NCI-H1930 (cell line): ENCODE measurements at regions not wholly inside any gene's neighbourhood (a gene's known extent, or its start where the extent isn't known, plus 50 kb on each side); places are given as distances from the start of the nearest gene placed in this dataset.

Source experiments
- DNase-seq, 2 experiments: peaks; one replicate each; lab custom pipeline; 2025; lab: John Stamatoyannopoulos, UW

DNA sequence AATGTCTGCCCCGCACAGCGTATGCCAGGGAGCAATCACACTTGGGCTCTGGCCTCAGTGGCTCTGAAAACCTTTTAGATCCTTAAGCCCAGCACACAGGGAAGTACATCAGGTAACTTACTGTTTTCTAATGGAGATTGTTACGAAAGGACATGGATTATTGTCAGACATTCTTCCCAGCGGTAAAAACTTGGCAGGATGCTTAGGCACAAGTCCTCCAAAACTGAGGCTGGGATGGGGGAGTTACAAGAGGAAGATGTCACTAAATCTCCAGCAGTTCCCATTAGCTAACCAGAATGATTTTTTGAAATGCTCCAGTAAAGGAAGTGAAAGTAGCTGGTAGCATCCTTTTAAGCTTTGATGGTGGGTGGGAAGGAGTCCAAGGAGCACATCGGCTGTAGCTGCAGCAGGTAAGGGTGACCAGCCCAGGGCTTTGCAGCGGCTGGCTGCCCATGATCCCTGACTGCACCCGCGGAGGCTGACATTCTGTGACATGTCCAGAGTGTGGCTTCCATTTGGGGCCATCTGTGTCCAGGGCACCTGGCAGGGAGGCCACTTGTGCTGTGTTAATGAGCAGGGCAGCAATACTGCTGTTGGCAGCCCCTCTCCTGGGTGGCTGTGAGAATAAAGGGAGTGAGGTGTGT is 165.8 kb downstream of the GADD45G start:
- DNase-seq, result no peak

DNA sequence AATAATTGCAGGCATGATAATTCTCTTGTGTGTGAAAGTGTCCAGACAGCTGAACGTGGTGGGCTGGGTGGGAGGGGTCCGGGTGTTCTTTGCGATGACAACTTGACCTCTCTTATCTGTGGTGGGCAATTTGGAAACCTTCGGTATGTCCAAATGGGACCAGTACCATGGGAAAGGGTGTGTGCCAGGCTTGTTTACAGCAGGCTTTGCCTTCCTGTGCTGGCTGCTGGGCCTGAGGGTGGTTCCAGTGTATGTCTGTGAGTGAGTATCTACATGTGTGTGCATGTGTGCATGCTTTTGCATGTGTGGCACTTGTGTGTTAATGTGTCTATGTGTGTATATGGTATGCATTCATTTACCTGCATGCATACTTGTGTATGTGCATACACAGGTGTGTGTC is 166.4 kb downstream of the GADD45G start:
- no peak for DNase-seq

DNA sequence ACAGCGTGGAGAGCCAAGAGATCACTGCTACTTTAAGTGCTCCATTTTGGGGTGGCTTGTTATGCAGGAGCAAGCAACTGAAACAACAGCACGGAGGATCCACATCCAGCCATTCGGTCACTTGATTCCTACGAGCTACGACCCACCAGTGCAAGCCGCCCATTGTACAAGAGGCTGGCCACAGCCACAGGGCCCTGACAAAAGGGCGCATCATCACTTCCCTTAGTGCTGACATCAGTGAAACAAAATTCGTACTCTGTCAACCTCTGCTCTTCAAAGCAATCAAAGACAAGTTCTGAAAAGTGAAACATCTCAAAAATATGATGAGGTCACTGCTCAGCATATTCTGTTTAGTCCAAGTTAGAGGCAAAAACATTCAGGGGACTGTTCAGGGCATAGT is 168.4 kb downstream of the GADD45G start:
- DNase-seq, result no peak

DNA sequence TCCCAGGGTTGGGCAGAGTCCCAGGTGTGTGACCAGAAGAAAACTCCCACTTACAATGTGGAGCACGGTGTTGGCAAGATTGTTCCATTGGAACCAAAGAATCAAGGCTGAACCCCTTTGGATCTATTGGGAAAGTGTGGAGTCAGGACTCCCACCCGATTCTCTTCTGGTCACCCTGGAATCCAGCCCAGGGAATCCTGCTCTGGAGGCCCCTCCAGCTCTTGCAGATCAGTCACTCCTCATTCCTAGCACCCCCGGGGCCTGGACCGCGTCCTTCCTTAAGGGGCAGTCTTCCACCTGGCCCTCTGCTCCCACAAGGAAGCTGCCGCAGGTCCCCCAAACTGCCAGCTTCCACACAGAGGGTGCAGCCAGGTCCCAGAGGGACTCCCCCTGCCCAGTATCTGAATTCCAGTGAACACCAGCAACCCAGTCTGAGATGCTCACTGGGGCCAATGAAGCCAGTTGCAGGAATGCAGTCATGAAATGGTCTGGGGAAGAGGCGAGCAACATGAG is 170.1 kb downstream of the GADD45G start:
- no peak for DNase-seq

DNA sequence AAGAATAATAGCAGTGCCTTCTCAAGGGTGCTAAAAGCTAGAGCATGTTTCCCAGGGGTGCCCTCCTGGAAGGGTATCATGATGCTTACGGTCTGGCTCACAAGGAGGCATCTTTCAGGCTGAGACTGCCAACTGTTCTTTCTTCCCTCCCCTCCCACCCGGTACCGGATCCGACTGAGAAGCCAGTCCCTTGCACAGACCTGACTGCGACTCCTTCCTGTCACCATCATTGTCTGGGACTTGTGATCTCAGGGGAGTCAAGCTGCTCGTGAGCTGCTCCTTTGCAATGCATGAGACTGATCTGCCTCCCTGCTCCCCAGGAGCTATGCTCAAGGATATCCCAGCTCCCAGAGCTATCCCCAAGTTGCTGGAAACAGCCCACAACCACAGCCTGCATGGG is 170.8 kb downstream of the GADD45G start:
- no peak for DNase-seq

DNA sequence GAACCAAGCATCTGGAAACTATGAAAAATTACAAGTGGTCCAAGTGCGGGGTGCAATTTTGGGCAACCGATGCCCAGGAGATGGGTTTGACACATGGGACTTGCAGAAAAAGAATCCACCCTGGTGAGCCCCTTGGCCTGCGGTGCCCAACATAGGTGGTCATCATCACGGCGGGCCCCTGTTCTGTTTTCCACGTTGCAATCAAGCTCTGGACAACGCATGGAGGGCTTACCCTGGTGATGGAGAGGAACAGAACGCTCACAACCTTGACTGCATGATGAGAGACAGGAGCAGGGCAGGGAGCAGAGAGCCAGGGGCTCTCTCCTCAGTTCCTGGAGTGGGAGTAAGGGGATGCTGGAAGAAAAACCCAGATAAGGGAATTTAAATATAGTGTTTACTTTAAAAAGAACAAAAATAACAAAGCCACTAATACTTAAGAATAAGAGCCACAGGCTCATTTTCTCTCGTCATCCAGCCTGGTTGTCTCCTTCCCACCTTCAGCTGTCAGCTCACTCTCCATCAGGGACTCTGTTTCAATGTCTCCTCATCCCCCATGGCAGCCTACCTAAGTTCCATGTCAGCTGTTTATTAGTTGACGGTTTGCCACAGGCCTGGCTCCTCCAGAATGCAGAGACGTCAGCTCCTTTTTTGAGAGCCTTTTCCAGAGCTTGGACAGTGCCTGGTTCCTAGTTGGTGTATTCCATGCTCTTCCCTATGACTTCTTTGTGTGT is 172.1 kb downstream of the GADD45G start:
- DNase-seq, result no peak

DNA sequence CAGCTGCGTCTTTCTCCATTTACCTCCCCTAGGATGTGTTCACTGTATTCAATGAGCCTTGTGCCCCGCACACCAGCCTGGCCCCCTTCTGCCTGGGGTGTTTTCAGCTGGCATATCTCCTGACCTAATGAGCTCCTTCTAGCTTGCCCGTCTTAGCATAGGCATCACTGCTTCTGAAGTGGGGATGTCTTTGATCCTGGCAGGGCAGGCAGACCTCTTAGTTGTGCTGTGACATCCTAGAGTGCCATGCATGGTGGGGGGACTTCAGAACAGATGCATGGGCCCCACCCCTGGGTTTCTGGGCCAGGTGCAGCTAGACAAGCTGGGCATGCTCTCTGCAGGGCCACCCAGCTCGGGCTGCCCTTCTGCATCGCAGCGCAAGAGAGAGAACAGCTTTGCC is 172.7 kb downstream of the GADD45G start:
- DNase-seq, result no peak

DNA sequence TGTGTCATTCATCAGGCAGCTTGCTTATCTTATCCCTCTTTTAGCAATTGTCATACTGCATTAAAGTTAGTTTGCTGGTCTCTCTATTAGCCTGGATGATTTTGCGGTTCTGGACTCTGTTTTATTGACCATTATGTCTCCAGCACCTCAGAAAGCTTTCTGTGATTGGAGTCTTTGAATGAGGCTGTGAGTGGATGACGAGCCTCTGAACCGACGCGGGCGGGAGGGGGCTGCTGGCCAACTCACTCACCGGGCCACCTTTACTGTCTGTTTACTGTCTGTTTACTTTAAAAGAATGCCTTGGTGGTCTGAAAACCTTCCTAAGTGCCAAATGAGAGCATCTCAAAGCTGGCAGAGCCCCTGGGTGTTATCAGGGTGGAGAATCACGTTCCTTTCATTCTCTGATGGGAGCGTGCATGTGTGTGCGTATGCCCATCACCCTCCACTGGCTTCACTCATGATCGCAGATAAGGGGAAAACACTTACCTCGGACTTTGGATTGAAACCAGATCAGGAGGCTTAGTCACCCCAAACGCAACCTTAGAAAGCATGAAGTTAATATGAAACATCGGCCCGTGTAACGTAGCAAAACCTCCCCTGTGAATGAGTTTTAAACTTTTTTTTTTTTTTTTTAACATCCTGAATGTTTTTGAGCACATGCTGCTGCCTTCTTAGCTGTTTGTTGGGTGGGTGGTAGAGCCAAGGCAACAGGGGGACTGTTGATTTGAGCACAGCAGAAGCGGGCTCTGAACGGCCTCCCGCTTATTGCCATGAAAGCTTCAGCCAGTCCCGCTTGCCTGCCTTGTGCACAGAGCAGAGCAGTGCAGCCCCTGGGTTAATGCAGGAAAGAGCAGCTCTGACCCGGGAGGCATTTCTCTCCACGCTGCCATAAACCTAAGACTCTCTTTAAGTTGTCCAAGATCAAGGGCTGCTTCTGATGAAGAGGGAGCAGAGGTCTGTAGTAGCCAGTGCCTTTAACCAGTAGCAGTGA is 173.6 kb downstream of the GADD45G start:
- no peak for DNase-seq

DNA sequence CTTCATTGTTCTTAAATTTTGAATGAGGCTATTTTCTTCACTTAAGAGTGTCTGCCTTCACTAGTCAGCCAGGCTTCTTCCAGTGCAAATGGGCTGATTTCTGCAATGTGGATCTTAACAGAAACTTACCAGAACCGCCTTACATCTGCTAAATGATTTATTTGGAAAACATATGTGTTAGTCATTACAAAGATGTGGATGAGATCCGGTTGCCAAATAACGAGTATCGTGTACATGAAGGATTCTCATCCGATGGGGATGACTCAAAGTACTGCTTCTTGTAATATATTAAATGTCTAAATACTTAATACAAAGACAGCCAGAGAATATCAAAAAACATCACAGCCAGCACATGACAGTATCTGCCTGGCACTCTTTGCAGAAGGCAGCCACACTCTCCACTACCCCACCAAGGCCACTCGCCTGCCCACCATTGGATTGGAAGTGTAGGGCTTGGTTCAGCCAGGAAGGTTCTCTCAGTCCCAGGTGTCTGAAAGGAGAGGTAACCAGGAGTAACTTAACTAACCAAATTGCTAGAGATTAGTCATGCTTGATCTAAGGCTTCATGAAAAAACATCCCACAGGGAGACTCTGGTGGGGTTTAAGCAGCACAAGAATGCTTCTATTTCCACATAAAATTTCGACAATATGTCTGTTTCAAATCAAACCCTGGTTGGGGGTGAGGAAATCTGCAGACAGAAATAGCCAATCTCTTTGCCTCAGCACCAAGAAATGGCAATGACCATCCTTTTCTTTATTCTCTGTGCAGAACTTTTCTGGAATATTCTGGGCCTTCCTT is 174.8 kb downstream of the GADD45G start:
- no peak for DNase-seq

DNA sequence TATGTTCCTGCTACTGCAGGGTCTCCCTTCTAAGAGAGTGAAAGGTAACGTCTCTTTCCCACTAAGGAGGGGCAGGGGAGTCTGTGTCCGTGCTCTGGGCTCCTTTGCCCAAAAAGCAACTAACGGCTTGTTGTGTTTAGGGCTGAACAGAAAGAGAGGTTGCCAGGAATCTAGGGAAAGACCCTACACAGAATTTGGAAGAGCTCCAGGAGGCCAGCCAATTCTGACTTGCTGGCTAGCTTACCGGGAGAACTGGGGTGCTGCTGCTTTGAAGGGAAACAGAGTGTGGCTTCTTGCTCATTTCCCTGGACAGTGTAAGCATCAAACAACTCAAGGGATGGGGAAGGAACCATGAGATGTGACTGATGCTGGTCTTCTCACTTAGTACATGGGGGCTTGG is 176.1 kb downstream of the GADD45G start:
- no peak for DNase-seq

DNA sequence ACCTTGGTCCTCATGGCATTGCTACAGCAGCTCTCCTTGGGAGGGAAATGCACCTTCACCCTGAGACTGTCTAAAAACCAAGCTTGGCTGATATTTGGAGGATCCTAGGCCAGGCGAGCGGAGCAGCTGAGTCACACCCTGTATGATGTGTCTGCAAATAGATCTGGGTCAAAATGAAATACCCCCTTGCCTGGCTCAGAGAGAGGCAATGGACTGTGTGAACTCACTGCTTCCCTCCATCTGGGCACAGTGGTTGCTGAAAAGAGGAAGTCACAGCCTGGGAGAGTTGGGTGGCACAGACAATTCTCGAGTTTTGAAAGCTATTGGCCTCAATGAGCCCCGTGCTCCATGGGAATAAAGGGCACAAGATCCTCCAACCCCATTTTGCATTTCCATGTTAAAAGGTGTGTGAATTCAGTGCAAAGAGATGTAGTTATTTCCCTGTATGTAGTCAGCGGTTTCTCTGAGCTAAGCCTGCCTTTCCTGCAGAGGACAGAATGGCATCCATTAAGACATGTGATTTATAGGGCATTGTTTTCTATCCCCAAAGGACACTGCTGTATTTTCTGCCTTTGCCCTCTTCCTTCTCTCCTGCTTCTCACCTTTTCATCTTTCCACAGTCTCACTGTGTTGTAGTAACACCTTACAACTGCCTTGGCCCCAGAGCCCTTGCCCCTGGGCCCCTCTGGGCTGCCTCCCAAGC is 177.2 kb downstream of the GADD45G start:
- no peak for DNase-seq

DNA sequence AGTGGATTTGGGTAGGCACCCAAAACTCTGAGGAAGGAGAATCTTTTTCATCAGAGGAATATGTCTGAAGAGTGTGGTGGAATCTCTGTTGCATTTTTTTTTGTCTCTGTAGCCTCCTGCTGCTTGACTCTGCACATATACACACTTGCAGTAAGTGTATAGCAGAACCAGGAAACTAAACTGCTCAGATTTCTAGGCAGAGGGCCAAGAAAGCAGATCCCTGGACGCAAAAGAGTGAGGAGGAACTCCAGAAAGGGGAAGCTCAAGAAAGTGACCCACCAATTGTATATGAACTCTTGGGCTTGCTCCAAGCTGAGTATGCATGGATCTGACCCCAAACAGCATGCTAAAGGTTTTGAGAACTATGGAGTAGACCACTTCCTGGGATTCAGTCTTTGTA is 181.8 kb downstream of the GADD45G start:
- DNase-seq, result no peak

DNA sequence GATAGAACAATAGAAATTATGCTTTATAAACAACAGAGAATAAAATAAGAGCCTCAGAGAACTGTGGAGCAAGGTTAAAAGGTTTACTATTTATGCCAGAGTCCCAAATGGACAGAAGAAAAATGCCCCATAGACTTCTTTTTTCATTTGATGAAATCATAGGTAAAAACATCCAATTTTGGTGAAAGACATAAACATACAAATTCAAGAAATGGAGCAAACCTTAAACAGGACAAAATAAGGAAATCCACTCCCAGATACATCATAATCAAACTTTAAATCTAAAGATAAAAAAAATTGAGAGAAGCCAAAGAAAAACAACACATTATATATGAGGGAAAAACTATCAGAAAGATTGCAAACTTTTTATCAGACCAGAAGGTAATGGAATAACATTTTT is 182.8 kb downstream of the GADD45G start:
- no peak for DNase-seq

DNA sequence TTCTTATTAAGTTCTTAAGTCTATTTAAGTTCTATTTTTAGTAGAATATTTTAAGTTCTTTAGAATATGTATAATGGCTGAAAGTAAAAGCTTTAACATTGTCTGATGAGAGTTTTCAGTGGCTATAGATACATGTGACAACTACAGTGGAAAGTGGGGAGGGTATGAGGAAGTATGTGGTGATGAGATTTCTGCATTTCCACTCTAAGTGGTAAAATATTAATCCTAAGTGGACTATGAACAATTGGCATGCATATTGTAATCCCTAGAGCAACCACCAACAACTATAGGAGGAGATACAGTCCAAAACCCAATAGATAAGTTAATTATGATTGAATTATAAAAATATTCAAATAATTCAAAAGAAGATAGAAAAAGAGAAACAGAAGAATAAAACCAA is 183.6 kb downstream of the GADD45G start:
- DNase-seq, result no peak

DNA sequence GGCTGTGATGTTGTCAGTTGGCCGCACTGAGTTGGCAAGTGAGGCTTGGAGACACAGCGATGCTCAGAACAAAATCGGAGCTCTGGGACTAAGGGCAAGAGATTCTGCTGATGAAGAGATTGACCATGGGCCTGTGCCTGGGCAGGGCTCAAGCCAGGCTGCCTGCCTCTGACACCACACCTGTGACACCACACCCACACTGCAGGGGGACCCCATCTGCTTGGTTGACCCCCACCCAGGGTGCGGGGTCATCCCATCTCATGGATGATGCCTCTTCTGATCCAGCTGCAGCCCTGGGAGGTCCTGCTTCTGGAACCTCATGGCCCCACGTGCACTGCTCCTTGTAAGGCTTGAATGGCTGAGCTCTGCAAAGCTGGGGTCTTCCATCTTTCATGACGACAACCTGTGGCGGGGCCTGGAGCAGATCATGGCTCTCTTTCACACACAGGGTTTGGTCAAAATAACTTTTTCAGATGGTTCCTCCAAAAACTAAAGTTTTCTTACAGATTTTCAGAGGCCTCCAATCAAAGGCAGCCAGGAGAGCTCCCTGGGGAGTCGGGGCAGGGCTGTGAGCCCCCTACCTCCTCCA is 185.2 kb downstream of the GADD45G start:
- no peak for DNase-seq

DNA sequence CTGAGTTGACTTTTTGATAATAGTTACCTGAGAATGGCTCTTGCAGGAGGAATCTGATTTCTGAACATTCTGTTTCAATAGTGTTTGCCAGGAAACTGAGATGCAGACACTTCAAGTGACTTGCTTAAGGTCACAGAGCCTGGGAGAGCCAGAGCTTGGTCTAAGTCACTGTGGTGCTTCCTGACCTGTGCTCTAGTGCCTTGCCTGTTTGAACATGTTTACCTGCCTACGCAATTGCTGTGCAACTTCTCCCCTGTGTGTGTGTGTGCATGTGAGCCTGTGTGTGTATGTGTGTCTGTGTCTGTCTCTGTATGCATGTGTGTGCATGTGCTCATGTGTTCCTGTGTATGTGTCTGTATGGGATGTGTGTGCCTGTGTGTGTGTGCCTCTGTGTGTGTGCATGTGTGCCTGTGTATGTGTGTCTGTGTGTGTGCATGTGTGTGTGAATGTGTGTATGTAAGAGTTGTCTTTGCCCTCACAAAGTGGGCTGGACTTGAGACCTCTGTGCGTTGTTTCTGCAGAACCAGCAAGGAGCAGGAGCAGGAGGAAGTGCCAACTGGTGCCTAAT is 185.8 kb downstream of the GADD45G start:
- DNase-seq, result no peak

DNA sequence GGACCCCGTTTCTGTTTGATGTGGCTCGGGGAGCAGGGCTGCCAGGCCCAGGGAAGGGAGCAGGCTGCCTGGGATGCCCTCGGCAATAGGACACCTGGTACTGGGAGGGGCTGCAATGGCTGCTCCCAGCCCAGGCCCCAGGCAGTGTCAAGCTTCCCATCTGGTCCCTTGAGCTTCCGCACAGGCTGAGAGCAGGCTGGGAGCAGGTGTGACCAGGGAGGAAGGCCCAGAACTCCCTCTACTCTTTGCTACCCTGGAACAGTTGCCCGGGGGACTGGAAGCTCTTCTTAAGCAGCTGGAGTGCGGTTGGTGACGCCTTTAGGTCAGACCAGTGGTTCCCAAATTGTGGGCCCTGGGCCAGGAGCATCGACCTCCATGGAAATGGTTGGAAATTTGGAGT is 186.9 kb downstream of the GADD45G start:
- DNase-seq, result no peak

DNA sequence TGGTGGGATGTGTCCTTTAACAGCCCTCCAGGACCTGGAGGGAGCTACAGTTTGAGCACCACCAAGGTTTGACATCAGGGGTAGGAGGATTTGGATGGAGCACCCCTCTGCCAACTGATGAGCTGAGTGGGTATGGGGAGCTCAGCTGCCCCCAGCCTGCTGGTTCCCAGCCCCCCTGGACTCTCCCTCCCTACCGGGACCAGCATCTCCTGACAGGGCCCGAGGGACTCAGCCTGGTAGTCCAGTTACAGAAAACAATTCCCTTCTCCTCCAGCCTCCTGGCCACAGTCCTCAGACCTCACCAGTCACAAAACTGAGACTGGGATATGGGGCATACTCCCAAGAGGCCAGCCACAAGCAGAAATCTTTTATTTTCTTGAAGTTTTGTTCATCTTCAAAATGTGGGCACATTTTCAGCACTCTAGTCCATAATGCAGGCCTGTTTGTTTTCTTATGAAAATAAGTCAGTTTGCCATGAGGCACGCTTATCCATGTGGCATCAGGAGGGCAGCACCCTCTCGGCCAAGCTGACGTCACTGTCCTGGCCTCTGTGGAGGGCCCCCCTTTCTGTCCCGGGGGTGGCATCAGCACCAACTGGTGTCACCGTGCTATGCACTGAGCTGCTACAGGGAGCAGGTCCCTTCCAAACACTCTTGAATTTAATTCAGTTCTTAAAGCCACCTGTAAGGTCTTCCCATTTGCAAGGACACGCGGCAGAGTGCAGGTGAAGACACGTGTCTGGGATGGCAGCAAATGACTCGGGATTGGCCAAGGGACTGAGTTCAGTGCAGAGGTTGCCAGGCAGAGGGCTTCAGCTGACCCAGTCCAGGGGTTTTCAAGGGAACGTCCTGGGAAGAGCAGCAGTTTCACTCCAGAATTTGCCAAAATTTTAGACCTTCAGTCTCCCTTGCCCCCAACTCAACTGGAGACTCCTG is 187.6 kb downstream of the GADD45G start:
- DNase-seq, result no peak

DNA sequence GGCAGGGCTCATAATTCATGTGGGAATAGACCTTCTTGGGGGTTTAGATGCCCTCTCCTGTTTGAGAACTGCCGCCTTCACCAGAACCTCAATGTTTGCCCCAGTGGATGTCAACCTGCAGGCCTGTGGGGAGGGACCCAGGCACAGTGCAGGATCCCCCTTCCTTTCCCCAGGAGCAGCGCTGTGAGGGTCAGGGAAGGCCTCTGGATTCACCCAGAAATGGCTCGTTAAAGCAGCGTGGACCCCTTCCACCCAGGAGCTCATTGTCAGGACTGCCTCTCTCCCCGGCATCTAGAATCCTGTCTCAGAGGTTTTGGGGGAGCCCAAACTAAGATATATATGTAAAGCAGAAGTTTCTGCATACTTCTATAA is 188.3 kb downstream of the GADD45G start:
- no peak for DNase-seq
